ENCODE measurements at regions not wholly inside any gene's neighbourhood (a gene's known extent, or its start where the extent isn't known, plus 50 kb on each side); places are given as distances from the start of the nearest gene placed in this dataset.

DNA sequence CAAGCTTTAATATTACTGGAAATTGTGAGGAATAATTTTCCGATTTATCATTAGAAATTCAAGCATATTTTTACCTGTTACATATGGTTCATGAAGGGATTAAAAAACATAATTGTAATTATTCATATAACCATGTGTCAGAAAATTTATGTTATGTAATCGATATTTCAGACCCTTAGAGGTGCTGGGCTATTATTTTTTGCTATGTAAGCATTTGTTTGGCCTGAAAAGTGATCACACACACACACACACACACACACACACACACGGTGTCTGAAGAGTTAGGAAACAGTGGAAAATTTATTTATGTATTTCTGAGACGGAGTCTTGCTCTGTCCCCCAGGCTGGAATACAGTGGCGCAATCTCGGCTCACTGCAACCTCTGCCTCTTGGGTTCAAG, 375.5 kb downstream of the PTH2R start:
- no peak for TF ChIP-seq NRF1 (IDR thresholded peaks at IDR 0.05; ENCODE audit: low read depth, low read length)
- TF ChIP-seq, protein P1, sequence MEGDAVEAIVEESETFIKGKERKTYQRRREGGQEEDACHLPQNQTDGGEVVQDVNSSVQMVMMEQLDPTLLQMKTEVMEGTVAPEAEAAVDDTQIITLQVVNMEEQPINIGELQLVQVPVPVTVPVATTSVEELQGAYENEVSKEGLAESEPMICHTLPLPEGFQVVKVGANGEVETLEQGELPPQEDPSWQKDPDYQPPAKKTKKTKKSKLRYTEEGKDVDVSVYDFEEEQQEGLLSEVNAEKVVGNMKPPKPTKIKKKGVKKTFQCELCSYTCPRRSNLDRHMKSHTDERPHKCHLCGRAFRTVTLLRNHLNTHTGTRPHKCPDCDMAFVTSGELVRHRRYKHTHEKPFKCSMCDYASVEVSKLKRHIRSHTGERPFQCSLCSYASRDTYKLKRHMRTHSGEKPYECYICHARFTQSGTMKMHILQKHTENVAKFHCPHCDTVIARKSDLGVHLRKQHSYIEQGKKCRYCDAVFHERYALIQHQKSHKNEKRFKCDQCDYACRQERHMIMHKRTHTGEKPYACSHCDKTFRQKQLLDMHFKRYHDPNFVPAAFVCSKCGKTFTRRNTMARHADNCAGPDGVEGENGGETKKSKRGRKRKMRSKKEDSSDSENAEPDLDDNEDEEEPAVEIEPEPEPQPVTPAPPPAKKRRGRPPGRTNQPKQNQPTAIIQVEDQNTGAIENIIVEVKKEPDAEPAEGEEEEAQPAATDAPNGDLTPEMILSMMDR (IDR thresholded peaks at IDR 0.05) = no peak
- TF ChIP-seq, protein P2, sequence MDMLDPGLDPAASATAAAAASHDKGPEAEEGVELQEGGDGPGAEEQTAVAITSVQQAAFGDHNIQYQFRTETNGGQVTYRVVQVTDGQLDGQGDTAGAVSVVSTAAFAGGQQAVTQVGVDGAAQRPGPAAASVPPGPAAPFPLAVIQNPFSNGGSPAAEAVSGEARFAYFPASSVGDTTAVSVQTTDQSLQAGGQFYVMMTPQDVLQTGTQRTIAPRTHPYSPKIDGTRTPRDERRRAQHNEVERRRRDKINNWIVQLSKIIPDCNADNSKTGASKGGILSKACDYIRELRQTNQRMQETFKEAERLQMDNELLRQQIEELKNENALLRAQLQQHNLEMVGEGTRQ (IDR thresholded peaks at IDR 0.05; ENCODE audit: borderline replicate concordance, low read depth, low read length) = no peak
- TF ChIP-seq IRF3 (IDR thresholded peaks at IDR 0.05; ENCODE audit: low read depth, low read length) = no peak
- no peak for TF ChIP-seq FOSL2 (IDR thresholded peaks at IDR 0.05; ENCODE audit: borderline replicate concordance, low read depth)

All from SK-N-SH (cell line).